B cell (primary cell): ENCODE measurements at regions not wholly inside any gene's neighbourhood (a gene's known extent, or its start where the extent isn't known, plus 50 kb on each side); places are given as distances from the start of the nearest gene placed in this dataset.

Experiments
- ATAC-seq: fragments of 200-7000 bp; cut with Tn5 transposase; one replicate; pipeline ENCODE4 v1.10.0; 2021; ENCODE audit warnings: low read depth, mild to moderate bottlenecking, moderate number of reproducible peaks, moderate library complexity
- CTCF ChIA-PET: fragments of 350-600 bp; sonication (Branson Sonifier 250); formaldehyde crosslinking; loops from one replicate; lab custom pipeline; 2021; ENCODE audit warnings: antibody characterized with exemption, inconsistent platforms; lab: Charles Lee
- POLR2A ChIA-PET: fragments of 350-600 bp; sonication (Branson Sonifier 250); formaldehyde crosslinking; loops from one replicate; lab custom pipeline; 2021; ENCODE audit warnings: antibody characterized with exemption; lab: Charles Lee
- DNase-seq: peaks from one replicate; pipeline ENCODE4 v3.0.0; 2013
- H2AFZ ChIP-seq: 2 replicates; pipeline ENCODE4 v1.6.1; 2012; ENCODE audit warnings: mild to moderate bottlenecking, low read depth, low read length; ENCODE audit not compliant: insufficient read depth, poor library complexity, severe bottlenecking
- H3K27ac ChIP-seq, 2 donors: 1 replicate in 1 of 2; 2 replicates in 1 of 2; pipeline ENCODE4 v1.5.1; 2012 to 2013; ENCODE audit warnings: low read length in 2 of 2, mild to moderate bottlenecking in 2 of 2, moderate library complexity in 1 of 2
- H3K27me3 ChIP-seq, 4 experiments: fragments of 200-600 bp in 1 of 4; sonication (generic) in 1 of 4; replicated peaks in 1 of 4; 1 replicate in 2 of 4; 2 replicates in 2 of 4; pipeline versions ENCODE4 v1.6.1 to v1.7.0; 2013 to 2016; ENCODE audit warnings: low read length in 3 of 4, mild to moderate bottlenecking in 2 of 4, mixed read lengths in 1 of 4, moderate library complexity in 1 of 4; ENCODE audit not compliant: insufficient read depth in 4 of 4, control insufficient read depth in 3 of 4; ENCODE audit errors: control extremely low read depth in 1 of 4
- H3K36me3 ChIP-seq, 2 experiments: replicated peaks in 1 of 2; 1 replicate in 1 of 2; 2 replicates in 1 of 2; pipeline versions ENCODE4 v1.6.1 to v1.7.1; 2013; ENCODE audit warnings: low read length in 1 of 2; ENCODE audit not compliant: insufficient read depth in 2 of 2, control insufficient read depth in 1 of 2; ENCODE audit errors: control extremely low read depth in 1 of 2, extremely low read depth in 1 of 2
- H3K4me1 ChIP-seq, 2 donors: fragments of 200-600 bp in 1 of 2; sonication (generic) in 1 of 2; 1 replicate in 1 of 2; 2 replicates in 1 of 2; pipeline versions ENCODE4 v1.5.1 to v1.6.1; 2013 to 2017; ENCODE audit warnings: low read length in 2 of 2; ENCODE audit not compliant: control insufficient read depth in 2 of 2, insufficient read depth in 2 of 2
- H3K4me2 ChIP-seq: replicated peaks from 2 replicates; pipeline ENCODE3; 2012; ENCODE audit warnings: mild to moderate bottlenecking, low read depth, low read length; ENCODE audit not compliant: poor library complexity, severe bottlenecking
- H3K4me3 ChIP-seq, 5 experiments: fragments of 200-600 bp in 1 of 5; sonication (generic) in 1 of 5; 1 replicate in 3 of 5; 2 replicates in 2 of 5; pipeline versions ENCODE4 v1.5.1 to v1.7.0; 2011 to 2016; ENCODE audit warnings: low read length in 4 of 5, mild to moderate bottlenecking in 4 of 5, low read depth in 2 of 5, control low read depth in 1 of 5, moderate library complexity in 1 of 5; ENCODE audit not compliant: insufficient read depth in 1 of 5; ENCODE audit errors: control extremely low read depth in 1 of 5, extremely low read depth in 1 of 5
- H3K79me2 ChIP-seq: fragments of 200-600 bp; sonication (generic); one replicate; pipeline ENCODE4 v1.6.0; 2016; ENCODE audit warnings: low read length; ENCODE audit not compliant: control insufficient read depth, insufficient read depth
- H3K9ac ChIP-seq: fragments of 200-600 bp; sonication (generic); 2 replicates; pipeline ENCODE4 v1.6.1; 2017; ENCODE audit warnings: mild to moderate bottlenecking, low read length, moderate library complexity
- H3K9me3 ChIP-seq, 3 donors: one replicate each; pipeline versions ENCODE4 v1.6.1 to v1.7.1; 2013; ENCODE audit warnings: low read length in 2 of 3; ENCODE audit not compliant: control insufficient read depth in 2 of 3, insufficient read depth in 1 of 3; ENCODE audit errors: control extremely low read depth in 1 of 3
- H4K20me1 ChIP-seq: 2 replicates; pipeline ENCODE4 v1.6.0; 2012; ENCODE audit warnings: mild to moderate bottlenecking, low read length; ENCODE audit not compliant: insufficient read depth, control insufficient read depth, poor library complexity, severe bottlenecking
- H3K27ac Mint-ChIP-seq: one replicate; pipeline ENCODE4 v1.8.0; 2021; ENCODE audit warnings: mixed read lengths
- H3K27me3 Mint-ChIP-seq: one replicate; pipeline ENCODE4 v1.8.0; 2021; ENCODE audit warnings: mixed read lengths
- H3K4me1 Mint-ChIP-seq: one replicate; pipeline ENCODE4 v1.8.0; 2021; ENCODE audit warnings: mixed read lengths
- H3K4me3 Mint-ChIP-seq: one replicate; pipeline ENCODE4 v1.8.0; 2021; ENCODE audit warnings: mixed read lengths
- H3K9me3 Mint-ChIP-seq: one replicate; pipeline ENCODE4 v1.8.0; 2022; ENCODE audit warnings: mixed read lengths; ENCODE audit not compliant: insufficient read depth
- EZH2 ChIP-seq: IDR thresholded peaks from 2 replicates; pipeline ENCODE4 v1.6.1; 2012; ENCODE audit warnings: borderline replicate concordance, low read depth, mild to moderate bottlenecking, moderate library complexity, low read length; ENCODE audit not compliant: insufficient read depth, poor library complexity, severe bottlenecking
- WGBS: methylation state at CpG from one replicate; pipeline ENCODE4 v1.1.5; 2013; ENCODE audit warnings: missing lambda C conversion rate; ENCODE audit not compliant: insufficient coverage; 5-methylcytosine and 5-hydroxymethylcytosine counted together
- intact Hi-C: fragments of 100-400 bp; cut with micrococcal nuclease; formaldehyde crosslinking; loops from one replicate; pipeline ENCODE4 v1.10.0; 2022
- TF ChIP-seq, protein P1 (sequence below): fragments of 200-600 bp; IDR thresholded peaks from one replicate; pipeline ENCODE4 v1.8.0; 2022; ENCODE audit warnings: antibody characterized with exemption, mild to moderate bottlenecking

DNA sequence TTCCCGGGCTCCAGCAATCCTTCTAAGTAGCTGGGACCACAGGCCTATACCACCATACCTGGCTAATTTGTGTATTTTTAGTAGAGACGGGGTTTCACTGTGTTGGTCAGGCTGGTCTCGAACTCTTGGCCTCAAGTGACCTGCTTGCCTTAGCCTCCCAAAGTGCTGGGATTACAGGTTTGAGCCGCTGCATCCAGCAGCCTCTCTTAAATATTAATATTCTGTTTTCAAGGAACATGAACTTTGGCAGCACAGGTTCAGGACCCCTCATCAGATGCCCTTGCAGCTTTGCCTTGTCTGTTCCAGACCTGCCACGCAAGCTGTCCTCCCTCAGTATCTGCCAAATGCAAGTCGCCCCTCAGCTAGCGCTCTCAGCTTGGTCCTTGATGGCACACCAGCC lies 166.8 kb downstream of the KCTD15 start:
- no peak overlapping the region for H3K9ac ChIP-seq
- H3K27ac ChIP-seq, result no peak overlapping the region
- Mint-ChIP-seq H3K9me3 (peaks cover 11% of the 10 kb centered on the region), H3K4me1 (no peaks in the 10 kb centered on the region), H3K27ac (no peak overlapping the region), H3K27me3 (peaks cover 12% of the 10 kb centered on the region), H3K4me3 (no peak overlapping the region)
- H3K4me2 ChIP-seq, result no peak overlapping the region
- no peak overlapping the region for H3K4me3 ChIP-seq
- ATAC-seq, result no peak
- H3K9me3 ChIP-seq, result peaks cover 0 to 19% (median 6%) of the 10 kb centered on the region in 3 donors
- no peaks in the 10 kb centered on the region for H4K20me1 ChIP-seq
- intact Hi-C loops, result no loop called here
- H3K27me3 ChIP-seq, result no peaks in the 10 kb centered on the region
- ChIA-PET POLR2A (no interaction called here), CTCF (interaction anchor here (0.6 kb wide), 1 partner anchor 15 kb away, joined by 3 read pairs; no protein-coding TSS in a partner anchor)
- H3K79me2 ChIP-seq, result no peaks in the 10 kb centered on the region
- DNase-seq, result no peak
- no peak overlapping the region for H2AFZ ChIP-seq
- TF ChIP-seq, protein P1, sequence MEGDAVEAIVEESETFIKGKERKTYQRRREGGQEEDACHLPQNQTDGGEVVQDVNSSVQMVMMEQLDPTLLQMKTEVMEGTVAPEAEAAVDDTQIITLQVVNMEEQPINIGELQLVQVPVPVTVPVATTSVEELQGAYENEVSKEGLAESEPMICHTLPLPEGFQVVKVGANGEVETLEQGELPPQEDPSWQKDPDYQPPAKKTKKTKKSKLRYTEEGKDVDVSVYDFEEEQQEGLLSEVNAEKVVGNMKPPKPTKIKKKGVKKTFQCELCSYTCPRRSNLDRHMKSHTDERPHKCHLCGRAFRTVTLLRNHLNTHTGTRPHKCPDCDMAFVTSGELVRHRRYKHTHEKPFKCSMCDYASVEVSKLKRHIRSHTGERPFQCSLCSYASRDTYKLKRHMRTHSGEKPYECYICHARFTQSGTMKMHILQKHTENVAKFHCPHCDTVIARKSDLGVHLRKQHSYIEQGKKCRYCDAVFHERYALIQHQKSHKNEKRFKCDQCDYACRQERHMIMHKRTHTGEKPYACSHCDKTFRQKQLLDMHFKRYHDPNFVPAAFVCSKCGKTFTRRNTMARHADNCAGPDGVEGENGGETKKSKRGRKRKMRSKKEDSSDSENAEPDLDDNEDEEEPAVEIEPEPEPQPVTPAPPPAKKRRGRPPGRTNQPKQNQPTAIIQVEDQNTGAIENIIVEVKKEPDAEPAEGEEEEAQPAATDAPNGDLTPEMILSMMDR, result no peak
- no peak for TF ChIP-seq EZH2
- H3K36me3 ChIP-seq, result no peaks in the 10 kb centered on the region
- WGBS, result 93% methylated on average over 6 of the region's 7 CpGs
- H3K4me1 ChIP-seq, result no peaks in the 10 kb centered on the region

DNA sequence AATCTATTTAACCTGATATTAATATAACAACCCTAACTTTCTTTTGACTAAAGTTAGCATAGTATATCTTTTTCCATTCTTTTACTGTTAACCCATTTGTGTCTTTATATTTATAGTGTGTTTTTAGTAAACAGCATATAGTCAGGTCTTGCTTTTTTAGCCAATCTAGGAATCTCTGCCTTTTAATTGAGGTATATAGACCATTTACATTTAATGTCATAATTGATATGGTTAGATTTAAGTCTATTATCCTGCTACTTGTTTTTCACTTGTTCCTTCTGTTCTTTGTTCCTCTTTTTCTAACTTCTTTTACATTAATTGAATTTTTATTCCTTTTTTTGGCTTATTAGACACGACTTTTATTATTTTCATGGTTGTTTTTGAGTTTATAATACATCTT lies 174.4 kb downstream of the KCTD15 start:
- intact Hi-C loops, result no loop called here
- TF ChIP-seq, protein P1, result no peak
- TF ChIP-seq EZH2, result no peak
- no peak overlapping the region for H3K27ac Mint-ChIP-seq
- H3K4me3 ChIP-seq, result no peak overlapping the region
- H3K9me3 Mint-ChIP-seq, result peaks cover 21% of the 10 kb centered on the region
- no peak overlapping the region for H2AFZ ChIP-seq
- no peak overlapping the region for H3K4me3 Mint-ChIP-seq
- POLR2A ChIA-PET, result no interaction called here
- peaks cover 6% of the 10 kb centered on the region for H3K27me3 Mint-ChIP-seq
- no peak overlapping the region for H3K4me2 ChIP-seq
- H3K4me1 Mint-ChIP-seq, result no peaks in the 10 kb centered on the region
- peaks cover 3 to 19% (median 6%) of the 10 kb centered on the region in 3 donors for H3K9me3 ChIP-seq
- no peak for DNase-seq
- no peak for ATAC-seq
- H3K4me1 ChIP-seq, result no peaks in the 10 kb centered on the region
- WGBS, result no CpG with 5 or more reads among the region's 1 CpG
- no peaks in the 10 kb centered on the region for H3K36me3 ChIP-seq
- CTCF ChIA-PET, result no interaction called here
- H3K79me2 ChIP-seq, result no peaks in the 10 kb centered on the region
- H3K27me3 ChIP-seq, result no peaks in the 10 kb centered on the region
- H3K9ac ChIP-seq, result no peak overlapping the region
- no peaks in the 10 kb centered on the region for H4K20me1 ChIP-seq
- H3K27ac ChIP-seq, result no peak overlapping the region
